ENCODE measurements at regions not wholly inside any gene's neighbourhood (a gene's known extent, or its start where the extent isn't known, plus 50 kb on each side); places are given as distances from the start of the nearest gene placed in this dataset.

GRCh38 chr6:145400508-145400907 lies 334.8 kb downstream of the EPM2A start:
- no peak for ATAC-seq
- FAIRE-seq, result no peak
- in situ Hi-C loops (cut with HindIII; ENCODE audit: extremely low pct_ligation_motif_present, low pct_unique_long_range_greater_than_20kb) (no loop called here), intact Hi-C loops (cut with micrococcal nuclease; ENCODE audit: unreplicated experiment) (no loop called here)
- Histone ChIP-seq H2AFZ (ENCODE audit: low read length) (no peak overlapping the region), H3K36me3 (replicated peaks in 1 of 2; ENCODE audit: control insufficient read depth in 1 of 2, insufficient read depth in 2 of 2, low read length in 2 of 2) (no peaks in the 10 kb centered on the region), H3K27ac (ENCODE audit: extremely low read length, insufficient read depth, low read length) (no peak overlapping the region), H3K79me2 (ENCODE audit: insufficient read depth, low read length) (no peaks in the 10 kb centered on the region), H3K4me3 (replicated peaks in 1 of 3; ENCODE audit: insufficient read depth in 1 of 3, low read depth in 2 of 3, low read length in 3 of 3) (no peak overlapping the region), H4K20me1 (ENCODE audit: insufficient read depth, low read length) (no peaks in the 10 kb centered on the region), H3K9me3 (ENCODE audit: low read length) (no peaks in the 10 kb centered on the region), H3K4me1 (ENCODE audit: insufficient read depth, low read length) (no peaks in the 10 kb centered on the region), H3K27me3 (ENCODE audit: control insufficient read depth in 1 of 2, insufficient read depth in 2 of 2, low read length in 2 of 2) (no peaks in the 10 kb centered on the region), H3K4me2 (ENCODE audit: low read depth, low read length) (no peak overlapping the region), H3K9ac (ENCODE audit: insufficient read depth, low read depth, low read length) (no peak overlapping the region)
- no TSS peak for BruUV-seq (replicated peaks)
- ChIA-PET CTCF (ENCODE audit: low intra/inter-chr PET ratio, low total read pairs) (no interaction called here), POLR2A (no interaction called here)
- 18% methylated on average over 4 of the region's 4 CpGs for WGBS (ENCODE audit: low lambda C conversion rate)
- DNase-seq (ENCODE audit: low spot score), result no peak
- TF ChIP-seq MAFK (conservative IDR thresholded peaks at IDR 0.05 in 1 of 2, IDR thresholded peaks at IDR 0.05 in 1 of 2; ENCODE audit: low read length in 2 of 2), result peak; percentile 62 to 65
- no peak for TF ChIP-seq ZNF230 (CRISPR knock-in tag; IDR thresholded peaks at IDR 0.05)
- TF ChIP-seq MAFF (IDR thresholded peaks at IDR 0.05; ENCODE audit: low read depth, low read length), result peak; percentile 37

- no peak for FAIRE-seq
- 37% methylated on average over 5 of the region's 5 CpGs for WGBS (ENCODE audit: low lambda C conversion rate)
- no TSS peak for BruUV-seq (replicated peaks)
Measured at GRCh38 chr6:145405006-145405551, 330.2 kb downstream of the EPM2A start.

More at GRCh38 chr6:145405006-145405551, 330.2 kb downstream of the EPM2A start:
- H4K20me1 ChIP-seq (ENCODE audit: insufficient read depth, low read length), result no peaks in the 10 kb centered on the region
- no peak overlapping the region for H3K9ac ChIP-seq (ENCODE audit: insufficient read depth, low read depth, low read length)
- no peak overlapping the region for H2AFZ ChIP-seq (ENCODE audit: low read length)
- no peak overlapping the region for H3K27ac ChIP-seq (ENCODE audit: extremely low read length, insufficient read depth, low read length)
- in situ Hi-C loops (cut with HindIII; ENCODE audit: extremely low pct_ligation_motif_present, low pct_unique_long_range_greater_than_20kb) (no loop called here), intact Hi-C loops (cut with micrococcal nuclease; ENCODE audit: unreplicated experiment) (no loop called here)
- no peaks in the 10 kb centered on the region for H3K27me3 ChIP-seq (ENCODE audit: control insufficient read depth in 1 of 2, insufficient read depth in 2 of 2, low read length in 2 of 2)
- no peaks in the 10 kb centered on the region for H3K4me1 ChIP-seq (ENCODE audit: insufficient read depth, low read length)
- TF ChIP-seq CREB1 (IDR thresholded peaks at IDR 0.05) (peak; percentile 11; the same call in 1 of the 2 replicates), CREB1 (CRISPR knock-in tag; IDR thresholded peaks at IDR 0.05) (no peak), MAFK (conservative IDR thresholded peaks at IDR 0.05 in 1 of 2, IDR thresholded peaks at IDR 0.05 in 1 of 2; ENCODE audit: low read length in 2 of 2) (peak in 1 of 2 experiments; percentile 41; a peak in 1 of 4 replicates), ATF7 (IDR thresholded peaks at IDR 0.05) (peak; percentile 62; the same call in 1 of the 2 replicates), ATF7 (CRISPR knock-in tag; IDR thresholded peaks at IDR 0.05) (no peak), FUBP1 (CRISPR knock-in tag; IDR thresholded peaks at IDR 0.05; ENCODE audit: borderline replicate concordance) (no peak)
- TF ChIP-seq, protein P1, sequence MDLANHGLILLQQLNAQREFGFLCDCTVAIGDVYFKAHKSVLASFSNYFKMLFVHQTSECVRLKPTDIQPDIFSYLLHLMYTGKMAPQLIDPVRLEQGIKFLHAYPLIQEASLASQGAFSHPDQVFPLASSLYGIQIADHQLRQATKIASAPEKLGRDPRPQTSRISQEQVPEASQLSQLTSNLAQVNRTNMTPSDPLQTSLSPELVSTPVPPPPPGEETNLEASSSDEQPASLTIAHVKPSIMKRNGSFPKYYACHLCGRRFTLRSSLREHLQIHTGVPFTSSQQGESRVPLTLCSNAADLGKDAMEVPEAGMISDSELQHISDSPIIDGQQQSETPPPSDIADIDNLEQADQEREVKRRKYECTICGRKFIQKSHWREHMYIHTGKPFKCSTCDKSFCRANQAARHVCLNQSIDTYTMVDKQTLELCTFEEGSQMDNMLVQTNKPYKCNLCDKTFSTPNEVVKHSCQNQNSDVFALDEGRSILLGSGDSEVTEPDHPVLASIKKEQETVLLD (CRISPR knock-in tag; IDR thresholded peaks at IDR 0.05; ENCODE audit: low read depth), result no peak
- no peak for ATAC-seq
- H3K4me2 ChIP-seq (ENCODE audit: low read depth, low read length), result no peak overlapping the region
- ChIA-PET POLR2A (no interaction called here), CTCF (ENCODE audit: low intra/inter-chr PET ratio, low total read pairs) (no interaction called here)
- DNase-seq (ENCODE audit: low spot score), result no peak
- no peak overlapping the region for H3K4me3 ChIP-seq (replicated peaks in 1 of 3; ENCODE audit: insufficient read depth in 1 of 3, low read depth in 2 of 3, low read length in 3 of 3)
- no peaks in the 10 kb centered on the region for H3K79me2 ChIP-seq (ENCODE audit: insufficient read depth, low read length)
- H3K9me3 ChIP-seq (ENCODE audit: low read length), result no peaks in the 10 kb centered on the region
- H3K36me3 ChIP-seq (replicated peaks in 1 of 2; ENCODE audit: control insufficient read depth in 1 of 2, insufficient read depth in 2 of 2, low read length in 2 of 2), result no peaks in the 10 kb centered on the region

All from HepG2 (cell line).